CD4-positive, alpha-beta T cell (primary cell): ENCODE measurements at regions not wholly inside any gene's neighbourhood (a gene's known extent, or its start where the extent isn't known, plus 50 kb on each side); places are given as distances from the start of the nearest gene placed in this dataset.

Experiments
- ATAC-seq: fragments of 200-7000 bp; cut with Tn5 transposase; one replicate; pipeline ENCODE4 v1.10.0; 2022; ENCODE audit warnings: mild to moderate bottlenecking; ENCODE audit not compliant: poor library complexity
- CTCF ChIA-PET: fragments of 350-600 bp; sonication (Branson Sonifier 250); formaldehyde crosslinking; loops from one replicate; lab custom pipeline; 2021; ENCODE audit warnings: antibody characterized with exemption, inconsistent platforms; lab: Charles Lee
- POLR2A ChIA-PET: fragments of 350-600 bp; sonication (Branson Sonifier 250); formaldehyde crosslinking; loops from one replicate; lab custom pipeline; 2021; ENCODE audit warnings: antibody characterized with exemption, inconsistent platforms; lab: Charles Lee
- DNase-seq, 14 experiments: peaks; one replicate each; pipeline ENCODE4 v3.0.0-alpha.2; 2013 to 2020; ENCODE audit warnings: mixed read lengths in 2 of 14
- H3K27ac ChIP-seq, 2 donors: one replicate each; pipeline versions ENCODE4 v1.5.1 to v1.7.0; 2013; ENCODE audit warnings: low read length in 2 of 2, low read depth in 1 of 2, mild to moderate bottlenecking in 1 of 2
- H3K27me3 ChIP-seq, 2 experiments: 1 replicate in 1 of 2; 2 replicates in 1 of 2; pipeline versions ENCODE4 v1.6.1 to v1.7.0; 2013; ENCODE audit warnings: low read length in 2 of 2, control low read depth in 1 of 2, mild to moderate bottlenecking in 1 of 2, moderate library complexity in 1 of 2; ENCODE audit not compliant: insufficient read depth in 2 of 2, control insufficient read depth in 1 of 2
- H3K36me3 ChIP-seq: one replicate; pipeline ENCODE4 v1.6.1; 2013; ENCODE audit warnings: low read length, control low read depth; ENCODE audit not compliant: insufficient read depth
- H3K4me1 ChIP-seq: one replicate; pipeline ENCODE4 v1.6.1; 2013; ENCODE audit warnings: low read length, control low read depth; ENCODE audit not compliant: insufficient read depth
- H3K4me3 ChIP-seq: one replicate; pipeline ENCODE4 v1.5.1; 2013; ENCODE audit warnings: mild to moderate bottlenecking, low read length, moderate library complexity
- H3K9me3 ChIP-seq, 2 experiments: 1 replicate in 1 of 2; 2 replicates in 1 of 2; pipeline versions ENCODE4 v1.6.1 to v1.7.0; 2013; ENCODE audit warnings: low read length in 2 of 2, mild to moderate bottlenecking in 2 of 2, control low read depth in 1 of 2, moderate library complexity in 1 of 2; ENCODE audit not compliant: control insufficient read depth in 1 of 2, insufficient read depth in 1 of 2
- H3K27ac Mint-ChIP-seq: one replicate; pipeline ENCODE4 v1.8.0; 2020; ENCODE audit warnings: mixed read lengths
- H3K27me3 Mint-ChIP-seq: one replicate; pipeline ENCODE4 v1.8.0; 2021; ENCODE audit warnings: mixed read lengths
- H3K36me3 Mint-ChIP-seq: one replicate; pipeline ENCODE4 v1.8.0; 2021; ENCODE audit warnings: low read depth, mixed read lengths
- H3K4me1 Mint-ChIP-seq: one replicate; pipeline ENCODE4 v1.8.0; 2021; ENCODE audit warnings: low read depth, mixed read lengths
- H3K4me3 Mint-ChIP-seq: one replicate; pipeline ENCODE4 v1.8.0; 2020; ENCODE audit warnings: mild to moderate bottlenecking, mixed read lengths
- H3K9me3 Mint-ChIP-seq: one replicate; pipeline ENCODE4 v1.8.0; 2020; ENCODE audit warnings: mixed read lengths
- intact Hi-C, 2 experiments: fragments of 100-400 bp; cut with DNase I in 1 of 2; cut with micrococcal nuclease in 1 of 2; formaldehyde crosslinking; loops; one replicate each; pipeline versions ENCODE4 v1.15.1 to v1.9.0; 2023 to 2025; cut with DNase I, micrococcal nuclease
- TF ChIP-seq, protein P1 (sequence below): fragments of 200-600 bp; IDR thresholded peaks from one replicate; pipeline ENCODE4 v1.8.0; 2022; ENCODE audit warnings: antibody characterized with exemption, mild to moderate bottlenecking

DNA sequence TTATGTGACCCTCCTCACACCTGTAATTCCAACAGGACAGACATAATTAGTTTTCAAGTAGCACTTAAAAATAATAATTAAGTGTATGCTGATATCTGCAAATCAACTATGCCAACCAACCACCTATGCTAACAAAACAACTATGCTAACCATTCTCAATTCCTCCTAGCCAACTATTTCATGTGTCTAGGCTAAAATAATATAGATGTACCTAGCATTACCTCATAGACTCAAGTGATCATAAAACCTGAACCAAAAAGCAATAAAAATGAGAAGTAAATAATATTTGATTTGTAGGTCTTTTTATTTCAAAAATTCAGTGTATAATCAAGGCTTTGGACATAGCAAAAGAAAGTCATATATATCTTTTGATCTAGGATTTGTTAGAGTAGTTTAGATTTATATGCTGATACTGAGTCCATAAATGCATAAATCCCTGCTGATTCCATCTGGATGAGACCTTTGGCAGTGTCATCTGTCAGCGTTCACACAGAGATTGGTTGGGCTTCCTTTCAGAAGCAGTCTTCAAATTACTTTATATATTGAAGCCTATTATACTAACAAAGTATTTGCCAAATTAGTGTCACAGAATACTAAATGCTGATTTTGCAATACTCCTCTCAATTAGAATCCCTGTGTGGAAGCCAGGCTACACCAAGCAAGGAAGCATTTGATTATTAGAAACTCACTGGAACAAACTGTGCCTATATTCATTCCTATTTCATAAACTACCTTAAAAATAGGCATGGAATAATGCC lies 101.4 kb upstream of the PPM1H start:
- no peaks in the 10 kb centered on the region for H3K9me3 ChIP-seq
- Mint-ChIP-seq H3K27ac (no peak overlapping the region), H3K4me3 (no peak overlapping the region), H3K36me3 (no peaks in the 10 kb centered on the region), H3K27me3 (no peaks in the 10 kb centered on the region), H3K9me3 (no peaks in the 10 kb centered on the region), H3K4me1 (no peaks in the 10 kb centered on the region)
- intact Hi-C loops: no loop called here
- no peak overlapping the region for H3K4me3 ChIP-seq
- TF ChIP-seq, protein P1, sequence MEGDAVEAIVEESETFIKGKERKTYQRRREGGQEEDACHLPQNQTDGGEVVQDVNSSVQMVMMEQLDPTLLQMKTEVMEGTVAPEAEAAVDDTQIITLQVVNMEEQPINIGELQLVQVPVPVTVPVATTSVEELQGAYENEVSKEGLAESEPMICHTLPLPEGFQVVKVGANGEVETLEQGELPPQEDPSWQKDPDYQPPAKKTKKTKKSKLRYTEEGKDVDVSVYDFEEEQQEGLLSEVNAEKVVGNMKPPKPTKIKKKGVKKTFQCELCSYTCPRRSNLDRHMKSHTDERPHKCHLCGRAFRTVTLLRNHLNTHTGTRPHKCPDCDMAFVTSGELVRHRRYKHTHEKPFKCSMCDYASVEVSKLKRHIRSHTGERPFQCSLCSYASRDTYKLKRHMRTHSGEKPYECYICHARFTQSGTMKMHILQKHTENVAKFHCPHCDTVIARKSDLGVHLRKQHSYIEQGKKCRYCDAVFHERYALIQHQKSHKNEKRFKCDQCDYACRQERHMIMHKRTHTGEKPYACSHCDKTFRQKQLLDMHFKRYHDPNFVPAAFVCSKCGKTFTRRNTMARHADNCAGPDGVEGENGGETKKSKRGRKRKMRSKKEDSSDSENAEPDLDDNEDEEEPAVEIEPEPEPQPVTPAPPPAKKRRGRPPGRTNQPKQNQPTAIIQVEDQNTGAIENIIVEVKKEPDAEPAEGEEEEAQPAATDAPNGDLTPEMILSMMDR: no peak
- ChIA-PET CTCF (no interaction called here), POLR2A (no interaction called here)
- H3K4me1 ChIP-seq: no peaks in the 10 kb centered on the region
- DNase-seq (no peak), ATAC-seq (no peak)
- no peak overlapping the region for H3K27ac ChIP-seq
- H3K27me3 ChIP-seq: no peaks in the 10 kb centered on the region
- H3K36me3 ChIP-seq: no peaks in the 10 kb centered on the region

DNA sequence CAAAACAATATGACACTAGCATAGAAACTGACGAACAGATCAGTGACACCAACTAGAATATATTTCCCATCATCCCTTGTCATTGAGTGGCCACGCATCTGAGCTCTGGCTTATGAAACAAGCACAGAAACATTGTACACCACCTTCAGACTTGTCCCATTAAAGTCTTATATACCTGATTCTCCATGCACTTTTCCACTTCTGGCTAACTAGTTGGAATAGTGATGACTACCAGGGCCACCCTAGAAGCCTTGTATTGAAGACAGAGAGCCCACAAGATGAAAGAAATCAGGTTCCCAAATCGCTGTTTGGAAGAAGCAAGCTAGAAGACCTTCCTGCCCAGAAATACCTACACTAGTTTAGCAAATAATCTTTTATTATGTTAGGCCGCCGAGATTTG lies 99.7 kb upstream of the PPM1H start:
- Mint-ChIP-seq H3K9me3 (no peaks in the 10 kb centered on the region), H3K4me3 (no peak overlapping the region), H3K4me1 (no peaks in the 10 kb centered on the region), H3K27me3 (no peaks in the 10 kb centered on the region), H3K27ac (no peak overlapping the region), H3K36me3 (no peaks in the 10 kb centered on the region)
- DNase-seq (no peak), ATAC-seq (no peak)
- Histone ChIP-seq H3K4me1 (no peaks in the 10 kb centered on the region), H3K9me3 (no peaks in the 10 kb centered on the region), H3K36me3 (no peaks in the 10 kb centered on the region), H3K27ac (no peak overlapping the region), H3K27me3 (no peaks in the 10 kb centered on the region), H3K4me3 (no peak overlapping the region)
- POLR2A ChIA-PET: no interaction called here
- intact Hi-C loops: no loop called here
- TF ChIP-seq, protein P1: no peak
- CTCF ChIA-PET: no interaction called here

DNA sequence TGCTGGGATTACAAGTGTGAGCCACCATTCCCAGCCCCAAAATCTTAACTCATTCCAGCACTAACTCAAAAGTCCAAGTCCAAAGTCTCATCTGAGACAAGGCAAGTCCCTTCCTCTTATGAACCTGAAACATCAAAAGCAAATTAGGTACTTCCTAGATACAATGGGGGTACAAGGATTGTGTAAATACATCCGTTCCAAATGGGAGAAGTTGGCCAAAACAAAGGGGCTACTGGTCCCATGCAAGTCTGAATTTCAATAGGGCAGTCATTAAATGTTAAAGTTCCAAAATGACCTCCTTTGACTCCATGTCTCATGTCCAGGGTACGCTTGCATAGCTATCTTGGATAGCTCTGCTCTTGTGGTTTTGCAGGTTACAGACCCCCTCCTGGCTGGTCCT lies 94.7 kb upstream of the PPM1H start:
- no peak for ATAC-seq
- Mint-ChIP-seq H3K27ac (no peak overlapping the region), H3K36me3 (no peaks in the 10 kb centered on the region), H3K4me1 (no peaks in the 10 kb centered on the region), H3K27me3 (no peaks in the 10 kb centered on the region), H3K4me3 (no peak overlapping the region), H3K9me3 (no peaks in the 10 kb centered on the region)
- TF ChIP-seq, protein P1: no peak
- no peak for DNase-seq
- no peaks in the 10 kb centered on the region for H3K27me3 ChIP-seq
- H3K4me3 ChIP-seq: no peak overlapping the region
- H3K36me3 ChIP-seq: no peaks in the 10 kb centered on the region
- CTCF ChIA-PET: no interaction called here
- no peak overlapping the region for H3K27ac ChIP-seq
- no peaks in the 10 kb centered on the region for H3K4me1 ChIP-seq
- POLR2A ChIA-PET: no interaction called here
- no peaks in the 10 kb centered on the region for H3K9me3 ChIP-seq
- intact Hi-C loops: no loop called here
